GM19328 (cell line): ENCODE measurements at regions not wholly inside any gene's neighbourhood (a gene's known extent, or its start where the extent isn't known, plus 50 kb on each side); places are given as distances from the start of the nearest gene placed in this dataset.

Experiments
- ATAC-seq: cut with Tn5 transposase; IDR thresholded peaks from one replicate; pipeline ENCODE4 v1.9.1; 2021; ENCODE audit warnings: mild to moderate bottlenecking, moderate library complexity; ENCODE audit not compliant: unreplicated experiment

GRCh38 chr5:66538531-66538930 lies 57.7 kb upstream of the MAST4 start:
- no peak for ATAC-seq

- ATAC-seq, result no peak
Observed at GRCh38 chr5:66540078-66540477, 56.1 kb upstream of the MAST4 start.

- no peak for ATAC-seq
Observed at GRCh38 chr5:66542711-66543110, 53.5 kb upstream of the MAST4 start.
